Ovary (tissue), 7 donors: ENCODE measurements at regions not wholly inside any gene's neighbourhood (a gene's known extent, or its start where the extent isn't known, plus 50 kb on each side); places are given as distances from the start of the nearest gene placed in this dataset.

ENCODE experiments used
- DNase-seq, 5 donors: peaks; one replicate each; pipeline ENCODE4 v3.0.0-alpha.2; 2019 to 2020
- H3K27ac ChIP-seq, 2 donors: fragments of 200-600 bp; one replicate each; pipeline versions ENCODE4 v1.5.1 to v1.8.0; 2019 to 2022
- H3K27me3 ChIP-seq: fragments of 200-600 bp; one replicate; pipeline ENCODE4 v1.8.0; 2022
- H3K36me3 ChIP-seq: fragments of 200-600 bp; sonication (generic); one replicate; pipeline ENCODE4 v1.5.1; 2019
- H3K4me1 ChIP-seq: one replicate; pipeline ENCODE4 v1.8.1; 2013; ENCODE audit warnings: mild to moderate bottlenecking, moderate library complexity; ENCODE audit not compliant: insufficient read depth
- H3K4me3 ChIP-seq: fragments of 200-600 bp; sonication (generic); one replicate; pipeline ENCODE4 v1.5.1; 2017
- H3K9me3 ChIP-seq, 2 donors: fragments of 200-600 bp in 1 of 2; sonication (generic) in 1 of 2; one replicate each; pipeline versions ENCODE4 v1.5.1 to v1.8.1; 2013 to 2019; ENCODE audit warnings: mild to moderate bottlenecking in 1 of 2, moderate library complexity in 1 of 2
- CTCF ChIP-seq, 3 donors: fragments of 450-650 bp in 2 of 3; fragments of 200-600 bp in 1 of 3; IDR thresholded peaks; one replicate each; pipeline versions ENCODE4 v1.5.1 to v1.8.0; 2016 to 2022; ENCODE audit warnings: antibody characterized with exemption in 3 of 3, mild to moderate bottlenecking in 1 of 3
- EP300 ChIP-seq: sonication (generic); formaldehyde crosslinking; IDR thresholded peaks from one replicate; pipeline ENCODE4 v1.6.1; 2017; ENCODE audit warnings: antibody characterized with exemption
- POLR2A ChIP-seq: fragments of 450-650 bp; IDR thresholded peaks from one replicate; pipeline ENCODE4 v1.6.1; 2017; ENCODE audit warnings: antibody characterized with exemption, mild to moderate bottlenecking, moderate library complexity
- WGBS, 3 donors: extraction: QIAGEN DNeasy Blood & Tissue Kit in 1 of 3; methylation state at CpG; one replicate each; pipeline versions ENCODE4 v1.1.5 to v1.1.7; 2013 to 2017; 5-methylcytosine and 5-hydroxymethylcytosine counted together
- intact Hi-C, 4 donors: fragments of 100-400 bp; cut with DNase I; formaldehyde crosslinking; loops; one replicate each; pipeline versions ENCODE4 v1.11.0 to v1.15.1; 2022 to 2023
- donor health status: DM: no; HTN: no; CAD: no; lungs with moderate emphysema.
- donor health status: DM: no; HTN: no; CAD: no.
- donor health status: Bipolar disorder and iron deficiency.
- donor health status: DM: no; HTN: no; CAD: no.
- donor health status: DM: yes; HTN: yes; CAD: no.

- intact Hi-C loops: no loop called here
- no peak for TF ChIP-seq CTCF (IDR thresholded peaks at IDR 0.05)
- TF ChIP-seq POLR2A: no peak
- no peak for TF ChIP-seq EP300
- Histone ChIP-seq H3K4me3 (no peak overlapping the region), H3K27ac (no peak overlapping the region), H3K36me3 (no peaks in the 10 kb centered on the region), H3K9me3 (no peaks in the 10 kb centered on the region), H3K4me1 (no peaks in the 10 kb centered on the region), H3K27me3 (no peaks in the 10 kb centered on the region)
- WGBS, 3 donors: 86 to 92% (median 91%) methylated on average over 3 of the region's 3 CpGs
- no peak for DNase-seq
These were observed 1739.0 kb downstream of the MAT2B start for GRCh38 chr5:165244407-165244806.

- Histone ChIP-seq H3K9me3 (no peaks in the 10 kb centered on the region), H3K4me3 (no peak overlapping the region), H3K27ac (no peak overlapping the region), H3K36me3 (no peaks in the 10 kb centered on the region), H3K4me1 (no peaks in the 10 kb centered on the region), H3K27me3 (no peaks in the 10 kb centered on the region)
- intact Hi-C loops: no loop called here
- no peak for DNase-seq
- WGBS, 3 donors: 10 to 17% (median 11%) methylated on average over 6 of the region's 6 CpGs
- TF ChIP-seq POLR2A: no peak
- no peak for TF ChIP-seq CTCF (IDR thresholded peaks at IDR 0.05)
- TF ChIP-seq EP300: no peak
These were observed 1752.9 kb downstream of the MAT2B start for GRCh38 chr5:165258197-165258771.

- Histone ChIP-seq H3K27ac (no peak overlapping the region), H3K4me1 (no peaks in the 10 kb centered on the region), H3K4me3 (no peak overlapping the region), H3K9me3 (no peaks in the 10 kb centered on the region), H3K36me3 (no peaks in the 10 kb centered on the region), H3K27me3 (no peaks in the 10 kb centered on the region)
- TF ChIP-seq POLR2A (no peak), CTCF (IDR thresholded peaks at IDR 0.05) (no peak), EP300 (no peak)
- DNase-seq: no peak
- intact Hi-C loops: no loop called here
These were observed 1755.0 kb downstream of the MAT2B start for GRCh38 chr5:165260426-165260825.

GRCh38 chr5:165263536-165263935, 1758.1 kb downstream of the MAT2B start:
- no peak overlapping the region for H3K4me3 ChIP-seq
- DNase-seq: no peak
- H3K36me3 ChIP-seq: no peaks in the 10 kb centered on the region
- H3K9me3 ChIP-seq: no peaks in the 10 kb centered on the region
- no peaks in the 10 kb centered on the region for H3K4me1 ChIP-seq
- no peaks in the 10 kb centered on the region for H3K27me3 ChIP-seq
- WGBS, 3 donors: 64 to 81% (median 73%) methylated on average over 3 of the region's 3 CpGs
- H3K27ac ChIP-seq: no peak overlapping the region
- intact Hi-C loops: no loop called here
- TF ChIP-seq POLR2A (no peak), EP300 (no peak), CTCF (IDR thresholded peaks at IDR 0.05) (no peak)

GRCh38 chr5:165266939-165267338, 1761.5 kb downstream of the MAT2B start:
- Histone ChIP-seq H3K9me3 (no peaks in the 10 kb centered on the region), H3K27ac (no peak overlapping the region), H3K36me3 (no peaks in the 10 kb centered on the region), H3K4me1 (no peaks in the 10 kb centered on the region), H3K27me3 (no peaks in the 10 kb centered on the region), H3K4me3 (no peak overlapping the region)
- no peak for TF ChIP-seq POLR2A
- TF ChIP-seq CTCF (IDR thresholded peaks at IDR 0.05): no peak
- no peak for TF ChIP-seq EP300
- intact Hi-C loops: no loop called here
- DNase-seq: no peak
- WGBS, 3 donors: 71 to 92% (median 88%) methylated on average over 4 of the region's 4 CpGs
